GM12878 (cell line): ENCODE measurements at regions not wholly inside any gene's neighbourhood (a gene's known extent, or its start where the extent isn't known, plus 50 kb on each side); places are given as distances from the start of the nearest gene placed in this dataset.

Experiments
- ATAC-seq: fragments of 200-7000 bp; cut with Tn5 transposase; 3 replicates; pipeline ENCODE4 v1.9.1; 2020; ENCODE audit warnings: mild to moderate bottlenecking, moderate library complexity
- BruUV-seq: library from RNA; stranded (reverse); fragments of 400-500 nt; replicated peaks from 2 replicates; lab custom pipeline; 2021; lab: Mats Ljungman, UMichigan
- CTCF ChIA-PET: fragments of 300-600 bp; sonication (Branson Sonifier 250); formaldehyde crosslinking; extraction: SDS; loops from one replicate; lab custom pipeline; 2021; ENCODE audit warnings: inconsistent platforms; lab: Yijun Ruan, JAX
- POLR2A ChIA-PET: fragments of 350-600 bp; formaldehyde crosslinking; extraction: SDS; loops from one replicate; lab custom pipeline; 2021; ENCODE audit warnings: inconsistent platforms; lab: Charles Lee
- RAD21 ChIA-PET: fragments of 300-600 bp; sonication (Branson Sonifier 250); formaldehyde crosslinking; loops from one replicate; lab custom pipeline; 2023; ENCODE audit warnings: antibody characterized with exemption; ENCODE audit not compliant: unreplicated experiment; lab: Charles Lee
- SMC1A ChIA-PET: fragments of 300-600 bp; sonication (Branson Sonifier 250); formaldehyde crosslinking; loops from one replicate; lab custom pipeline; 2023; ENCODE audit not compliant: unreplicated experiment, uncharacterized antibody; lab: Charles Lee
- DNase-seq: peaks from one replicate; pipeline ENCODE4 v3.0.0-alpha.2; 2011; ENCODE audit warnings: low read depth, low spot score
- FAIRE-seq: peaks from 3 replicates; lab custom pipeline; 2011; peaks lifted over from hg19 to GRCh38; lab: Jason Lieb, UNC
- H2AFZ ChIP-seq: 2 replicates; pipeline ENCODE4 v1.6.0; 2011; ENCODE audit warnings: low read depth, low read length, control low read depth; ENCODE audit not compliant: control insufficient read depth
- H3K27ac ChIP-seq: 2 replicates; pipeline ENCODE4 v1.5.1; 2011; ENCODE audit warnings: control low read depth; ENCODE audit not compliant: control insufficient read depth, insufficient read depth
- H3K27me3 ChIP-seq, 2 experiments: replicated peaks in 1 of 2; 2 replicates each; pipeline versions ENCODE4 v1.6.0 to v1.6.1; 2011; ENCODE audit warnings: low read length in 1 of 2; ENCODE audit not compliant: control insufficient read depth in 2 of 2, insufficient read depth in 2 of 2
- H3K36me3 ChIP-seq, 2 experiments: 2 replicates each; pipeline ENCODE4 v1.5.1; 2011; ENCODE audit warnings: low read length in 1 of 2; ENCODE audit not compliant: control insufficient read depth in 2 of 2, insufficient read depth in 2 of 2
- H3K4me1 ChIP-seq: 2 replicates; pipeline ENCODE4 v1.6.1; 2011; ENCODE audit warnings: mild to moderate bottlenecking, low read length, moderate library complexity, mixed read lengths; ENCODE audit not compliant: control insufficient read depth, insufficient read depth
- H3K4me2 ChIP-seq: 2 replicates; pipeline ENCODE4 v1.6.0; 2011; ENCODE audit warnings: control low read depth; ENCODE audit not compliant: control insufficient read depth, insufficient read depth
- H3K4me3 ChIP-seq: fragments of 200-600 bp; sonication (generic); 2 replicates; pipeline ENCODE4 v1.5.1; 2016
- H3K79me2 ChIP-seq: 2 replicates; pipeline ENCODE4 v1.6.0; 2011; ENCODE audit warnings: low read length; ENCODE audit not compliant: control insufficient read depth, insufficient read depth
- H3K9ac ChIP-seq: 2 replicates; pipeline ENCODE4 v1.8.0; 2011; ENCODE audit warnings: low read length, control low read depth, mixed read lengths; ENCODE audit not compliant: control insufficient read depth, insufficient read depth
- H3K9me3 ChIP-seq: replicated peaks from 3 replicates; pipeline ENCODE4 v1.5.1; 2011; ENCODE audit warnings: mild to moderate bottlenecking, low read length; ENCODE audit not compliant: control insufficient read depth, insufficient read depth
- H4K20me1 ChIP-seq: 2 replicates; pipeline ENCODE4 v1.6.0; 2011; ENCODE audit not compliant: control insufficient read depth, insufficient read depth
- CHD2 ChIP-seq: IDR thresholded peaks from 2 replicates; pipeline ENCODE4 v1.6.1; 2011; ENCODE audit warnings: low read depth, low read length, improper control_type of control experiment, borderline replicate concordance
- CREM ChIP-seq: IDR thresholded peaks from 2 replicates; pipeline ENCODE4 v1.6.1; 2014; ENCODE audit warnings: antibody characterized with exemption, low read depth
- ETV6 ChIP-seq, 2 experiments: fragments of 450-650 bp in 1 of 2; IDR thresholded peaks in 1 of 2; conservative IDR thresholded peaks in 1 of 2; 2 replicates each; pipeline ENCODE4 v1.6.1; 2014; ENCODE audit warnings: antibody characterized with exemption in 1 of 2, borderline replicate concordance in 1 of 2, low read depth in 1 of 2, mild to moderate bottlenecking in 1 of 2, moderate library complexity in 1 of 2
- HCFC1 ChIP-seq: fragments of 150-350 bp; IDR thresholded peaks from 2 replicates; pipeline ENCODE4 v1.6.1; 2014; ENCODE audit warnings: low read length
- IRF3 ChIP-seq: fragments of 450-650 bp; IDR thresholded peaks from 2 replicates; pipeline ENCODE4 v1.6.1; 2014; ENCODE audit warnings: mild to moderate bottlenecking
- MEF2B ChIP-seq: fragments of 450-650 bp; IDR thresholded peaks from 2 replicates; pipeline ENCODE4 v1.6.1; 2018; ENCODE audit warnings: mild to moderate bottlenecking, moderate library complexity; ENCODE audit not compliant: partially characterized antibody, poor library complexity, severe bottlenecking
- MTA2 ChIP-seq: fragments of 450-650 bp; IDR thresholded peaks from 2 replicates; pipeline ENCODE4 v1.6.1; 2016; ENCODE audit warnings: low read depth, mild to moderate bottlenecking, moderate library complexity
- NR2F1 ChIP-seq: fragments of 450-650 bp; conservative IDR thresholded peaks from 2 replicates; pipeline ENCODE4 v1.6.1; 2017; ENCODE audit warnings: mild to moderate bottlenecking
- RELA ChIP-seq: fragments of 450-650 bp; IDR thresholded peaks from 2 replicates; pipeline ENCODE4 v1.8.0; 2014; ENCODE audit warnings: borderline replicate concordance; ENCODE audit not compliant: partially characterized antibody
- SKIL ChIP-seq: fragments of 450-650 bp; IDR thresholded peaks from 2 replicates; pipeline ENCODE4 v1.6.1; 2017; ENCODE audit warnings: mild to moderate bottlenecking, low read depth, inconsistent platforms; ENCODE audit not compliant: poor library complexity, severe bottlenecking
- STAT1 ChIP-seq: fragments of 450-650 bp; conservative IDR thresholded peaks from 2 replicates; pipeline ENCODE4 v1.6.1; 2014; ENCODE audit warnings: antibody characterized with exemption, mild to moderate bottlenecking
- TBL1XR1 ChIP-seq: IDR thresholded peaks from 2 replicates; pipeline ENCODE4 v1.6.1; 2012; ENCODE audit warnings: low read depth, low read length, improper control_type of control experiment
- USF1 ChIP-seq: IDR thresholded peaks from 2 replicates; pipeline ENCODE4 v1.6.1; 2011; ENCODE audit warnings: borderline replicate concordance, low read depth, mild to moderate bottlenecking, moderate library complexity, mixed read lengths, low read length; ENCODE audit not compliant: insufficient read depth; ENCODE audit errors: extremely low read length
- WGBS: methylation state at CpG from one replicate; pipeline ENCODE4 v1.1.6; 2016; ENCODE audit warnings: low lambda C conversion rate; ENCODE audit not compliant: insufficient replicate concordance, insufficient coverage; ENCODE audit errors: missing lambda C conversion rate; 5-methylcytosine and 5-hydroxymethylcytosine counted together
- in situ Hi-C: fragments of 300-500 bp; cut with MboI; formaldehyde crosslinking; loops from 9 replicates; pipeline ENCODE4 v1.14.3; 2018; ENCODE audit warnings: mixed read lengths
- intact Hi-C: fragments of 100-400 bp; cut with micrococcal nuclease; formaldehyde crosslinking; loops from one replicate; pipeline ENCODE4 v1.14.2; 2022; ENCODE audit not compliant: unreplicated experiment
- TF ChIP-seq, protein P1 (sequence below): fragments of 450-650 bp; formaldehyde crosslinking; IDR thresholded peaks from 2 replicates; pipeline ENCODE4 v1.4.0; 2020; ENCODE audit warnings: mild to moderate bottlenecking, moderate library complexity

- H3K4me3 ChIP-seq = no peak overlapping the region
- no peak for DNase-seq
- intact Hi-C loops (loop anchor here (10.0 kb wide), 1 partner anchor 51 kb away; no protein-coding TSS in a partner anchor), in situ Hi-C loops (no loop called here)
- CTCF ChIA-PET = interaction anchor here (1.0 to 1.6 kb wide), 2 partner anchors 13 to 52 kb away, joined by 3 to 5 read pairs; no protein-coding TSS in a partner anchor
- no peak overlapping the region for H3K9ac ChIP-seq
- ATAC-seq = no peak
- POLR2A ChIA-PET = interaction anchor here (1.0 to 1.1 kb wide), 2 partner anchors 17 to 70 kb away, joined by 3 read pairs; no protein-coding TSS in a partner anchor
- no peak overlapping the region for H3K27ac ChIP-seq
- no peak overlapping the region for H2AFZ ChIP-seq
- no peak overlapping the region for H3K4me2 ChIP-seq
- H3K79me2 ChIP-seq = no peaks in the 10 kb centered on the region
- H3K4me1 ChIP-seq = peaks cover 21% of the 10 kb centered on the region
- H3K36me3 ChIP-seq = no peaks in the 10 kb centered on the region
- H3K9me3 ChIP-seq = no peaks in the 10 kb centered on the region; the same call in 2 of the 3 replicates
- no TSS peak for BruUV-seq
- WGBS = 50% methylated on average over 8 of the region's 8 CpGs
- H4K20me1 ChIP-seq = no peaks in the 10 kb centered on the region; the same call in none of the 2 replicates
- SMC1A ChIA-PET = interaction anchor here (0.8 to 1.3 kb wide), 6 partner anchors 16 to 114 kb away, joined by 3 to 5 read pairs (median 4); no protein-coding TSS in a partner anchor
- FAIRE-seq = no peak
- peaks cover 2 to 15% of the 10 kb centered on the region in 2 experiments for H3K27me3 ChIP-seq
- RAD21 ChIA-PET = interaction anchor here (0.5 to 1.2 kb wide), 4 partner anchors 16 to 1190 kb away, joined by 3 to 4 read pairs (median 4); partner anchors contain the start of gene TNRC6C
- TF ChIP-seq CHD2 (no peak), MTA2 (no peak), TBL1XR1 (no peak), IRF3 (no peak), MEF2B (no peak), CREM (no peak), NR2F1 (no peak), HCFC1 (no peak), STAT1 (no peak), USF1 (no peak), SKIL (no peak), ETV6 (conservative IDR thresholded peaks at IDR 0.05 in 1 of 2, IDR thresholded peaks at IDR 0.05 in 1 of 2; ENCODE audit: borderline replicate concordance in 1 of 2, low read depth in 1 of 2) (no peak), RELA (no peak)
- TF ChIP-seq, protein P1, sequence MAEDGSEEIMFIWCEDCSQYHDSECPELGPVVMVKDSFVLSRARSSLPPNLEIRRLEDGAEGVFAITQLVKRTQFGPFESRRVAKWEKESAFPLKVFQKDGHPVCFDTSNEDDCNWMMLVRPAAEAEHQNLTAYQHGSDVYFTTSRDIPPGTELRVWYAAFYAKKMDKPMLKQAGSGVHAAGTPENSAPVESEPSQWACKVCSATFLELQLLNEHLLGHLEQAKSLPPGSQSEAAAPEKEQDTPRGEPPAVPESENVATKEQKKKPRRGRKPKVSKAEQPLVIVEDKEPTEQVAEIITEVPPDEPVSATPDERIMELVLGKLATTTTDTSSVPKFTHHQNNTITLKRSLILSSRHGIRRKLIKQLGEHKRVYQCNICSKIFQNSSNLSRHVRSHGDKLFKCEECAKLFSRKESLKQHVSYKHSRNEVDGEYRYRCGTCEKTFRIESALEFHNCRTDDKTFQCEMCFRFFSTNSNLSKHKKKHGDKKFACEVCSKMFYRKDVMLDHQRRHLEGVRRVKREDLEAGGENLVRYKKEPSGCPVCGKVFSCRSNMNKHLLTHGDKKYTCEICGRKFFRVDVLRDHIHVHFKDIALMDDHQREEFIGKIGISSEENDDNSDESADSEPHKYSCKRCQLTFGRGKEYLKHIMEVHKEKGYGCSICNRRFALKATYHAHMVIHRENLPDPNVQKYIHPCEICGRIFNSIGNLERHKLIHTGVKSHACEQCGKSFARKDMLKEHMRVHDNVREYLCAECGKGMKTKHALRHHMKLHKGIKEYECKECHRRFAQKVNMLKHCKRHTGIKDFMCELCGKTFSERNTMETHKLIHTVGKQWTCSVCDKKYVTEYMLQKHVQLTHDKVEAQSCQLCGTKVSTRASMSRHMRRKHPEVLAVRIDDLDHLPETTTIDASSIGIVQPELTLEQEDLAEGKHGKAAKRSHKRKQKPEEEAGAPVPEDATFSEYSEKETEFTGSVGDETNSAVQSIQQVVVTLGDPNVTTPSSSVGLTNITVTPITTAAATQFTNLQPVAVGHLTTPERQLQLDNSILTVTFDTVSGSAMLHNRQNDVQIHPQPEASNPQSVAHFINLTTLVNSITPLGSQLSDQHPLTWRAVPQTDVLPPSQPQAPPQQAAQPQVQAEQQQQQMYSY = no peak
Measured at GRCh38 chr17:77885678-77886386, 72.7 kb upstream of the TNRC6C start.
